Kasumi-1 (cell line): ENCODE measurements at regions not wholly inside any gene's neighbourhood (a gene's known extent, or its start where the extent isn't known, plus 50 kb on each side); places are given as distances from the start of the nearest gene placed in this dataset.

Experiments
- DNase-seq, 2 experiments: peaks; one replicate each; lab custom pipeline; 2025; lab: John Stamatoyannopoulos, UW

DNA sequence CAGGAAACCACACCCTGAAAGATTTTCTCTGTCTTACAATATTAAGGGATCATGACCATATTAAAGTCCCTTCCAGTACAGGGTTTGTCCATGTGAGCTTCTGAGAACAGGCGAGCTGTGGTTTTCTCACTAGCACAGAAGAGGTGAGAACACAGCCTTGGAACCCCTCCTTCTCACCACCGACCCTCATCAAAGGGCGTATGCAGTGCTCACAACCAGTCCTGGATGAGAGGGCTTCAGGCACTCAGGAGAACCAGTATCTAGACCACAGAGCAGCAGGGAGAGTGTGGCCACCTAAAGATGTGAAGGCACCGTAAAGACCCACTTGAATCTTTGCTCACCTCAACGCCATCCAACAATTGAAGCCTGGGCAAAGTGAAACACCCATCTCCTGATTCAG, 397.0 kb downstream of the ETS1 start:
- DNase-seq: no peak

DNA sequence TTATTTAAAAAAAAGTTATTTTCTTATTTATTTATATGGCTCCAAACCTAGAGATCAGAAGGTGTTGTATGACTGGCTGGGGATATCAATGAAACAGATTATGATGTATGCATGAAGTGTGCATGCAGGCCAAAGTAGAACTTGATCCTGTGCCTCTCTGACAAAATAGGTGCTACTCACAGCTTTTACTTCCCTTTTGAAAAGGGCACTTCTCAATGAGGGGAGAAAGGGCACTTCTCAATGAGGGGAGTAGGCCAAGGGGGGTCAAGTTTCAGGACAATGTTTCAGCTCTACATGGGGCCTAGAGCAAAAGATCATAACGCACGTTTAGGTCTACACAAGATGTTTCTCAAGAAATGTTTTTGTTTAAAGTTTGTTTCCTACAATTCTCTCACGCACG, 397.5 kb downstream of the ETS1 start:
- no peak for DNase-seq

- DNase-seq: no peak
Observed at GRCh38 chr11:128188346-128189004, 398.9 kb downstream of the ETS1 start.

DNA sequence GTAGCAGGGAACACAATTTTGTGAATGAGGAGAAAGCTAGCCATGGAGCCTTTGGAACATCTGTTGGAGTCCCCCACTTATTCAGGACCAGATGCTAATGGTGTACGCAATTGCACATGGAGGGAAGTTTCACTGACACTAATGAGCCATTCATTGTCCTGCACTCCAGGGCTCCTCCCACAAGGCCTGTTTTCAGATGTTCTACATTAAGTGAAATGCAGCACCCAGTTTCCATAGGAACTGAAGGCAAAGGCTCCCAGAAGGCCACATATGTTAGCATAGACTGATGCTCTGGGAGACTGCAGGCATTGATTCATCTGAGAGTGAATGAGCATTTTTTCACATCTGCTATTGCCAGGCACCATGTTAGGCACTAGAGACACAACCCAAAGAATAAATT, 399.5 kb downstream of the ETS1 start:
- no peak for DNase-seq

GRCh38 chr11:128187377-128187776, 400.0 kb downstream of the ETS1 start:
- DNase-seq: no peak

DNA sequence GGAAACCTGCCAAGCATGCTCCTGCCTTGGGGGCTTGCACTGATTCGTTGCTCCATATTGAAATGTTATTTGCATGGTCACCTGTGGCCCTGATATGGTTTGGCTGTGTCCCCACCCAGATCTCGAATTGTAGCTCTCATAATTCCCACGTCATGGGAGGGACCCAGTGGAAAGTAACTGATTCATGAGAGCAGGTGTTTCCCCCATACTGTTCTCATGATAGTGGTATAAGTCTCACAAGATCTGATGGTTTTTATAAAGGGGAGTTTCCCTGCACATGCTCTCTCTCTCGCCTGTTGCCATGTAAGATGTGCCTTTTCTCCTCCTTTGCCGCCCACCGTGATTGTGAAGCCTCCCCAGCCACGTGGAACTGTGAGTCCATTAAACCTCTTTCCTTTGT, 402.4 kb downstream of the ETS1 start:
- no peak for DNase-seq

- no peak for DNase-seq
Observed at GRCh38 chr11:128182844-128183243, 404.5 kb downstream of the ETS1 start.

DNA sequence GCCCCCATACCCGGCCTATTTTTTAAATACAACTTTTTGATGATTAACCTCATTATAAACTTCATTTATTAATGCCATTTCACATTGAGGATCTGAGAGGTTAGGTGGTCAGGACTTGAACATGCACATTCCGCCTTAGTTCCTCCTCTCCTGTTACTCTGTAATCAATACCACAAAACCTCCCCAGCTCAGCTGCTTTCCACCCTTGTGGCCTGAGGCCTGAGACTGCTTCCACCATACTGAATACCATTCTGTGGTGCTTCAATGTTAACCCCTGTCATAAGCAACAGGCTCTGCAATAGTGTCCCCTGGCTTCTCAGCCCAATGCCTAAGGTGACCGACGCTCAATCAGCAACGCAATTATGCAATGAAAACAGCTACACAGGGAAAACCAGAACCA, 405.4 kb downstream of the ETS1 start:
- no peak for DNase-seq

GRCh38 chr11:128181088-128181480, 406.3 kb downstream of the ETS1 start:
- DNase-seq: no peak

DNA sequence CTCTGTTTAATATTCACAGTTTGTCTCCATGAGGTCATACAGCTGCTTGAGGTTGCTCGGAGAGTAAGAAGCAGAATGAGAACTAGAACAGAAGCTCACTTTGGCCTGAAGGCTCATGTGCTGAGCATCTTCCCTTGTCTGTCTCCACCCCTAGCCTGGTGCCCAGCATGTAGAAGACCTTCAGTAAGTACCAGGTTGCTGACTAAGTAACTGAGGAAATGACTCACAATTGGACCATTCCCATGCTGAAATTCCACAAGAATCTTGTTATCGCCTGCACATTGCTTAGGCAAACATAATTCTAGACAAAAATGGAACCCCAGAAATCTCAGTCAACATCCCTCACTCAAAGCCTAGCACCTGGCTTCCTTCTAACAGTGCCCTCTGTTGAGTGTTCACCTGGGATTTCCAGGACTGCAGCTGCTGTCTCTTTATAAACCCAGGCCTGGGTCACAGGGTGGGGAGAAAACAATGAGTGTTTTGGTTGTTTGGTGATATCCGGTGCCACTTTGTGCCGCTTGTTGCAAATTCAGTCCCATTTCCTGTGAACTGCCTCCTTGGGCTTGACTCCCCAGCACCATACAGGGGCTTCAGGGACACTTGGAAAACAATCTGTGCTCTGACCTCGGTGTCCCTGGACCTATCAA, 406.8 kb downstream of the ETS1 start:
- no peak for DNase-seq

- DNase-seq: no peak
Observed at GRCh38 chr11:128179512-128179911, 407.8 kb downstream of the ETS1 start.

DNA sequence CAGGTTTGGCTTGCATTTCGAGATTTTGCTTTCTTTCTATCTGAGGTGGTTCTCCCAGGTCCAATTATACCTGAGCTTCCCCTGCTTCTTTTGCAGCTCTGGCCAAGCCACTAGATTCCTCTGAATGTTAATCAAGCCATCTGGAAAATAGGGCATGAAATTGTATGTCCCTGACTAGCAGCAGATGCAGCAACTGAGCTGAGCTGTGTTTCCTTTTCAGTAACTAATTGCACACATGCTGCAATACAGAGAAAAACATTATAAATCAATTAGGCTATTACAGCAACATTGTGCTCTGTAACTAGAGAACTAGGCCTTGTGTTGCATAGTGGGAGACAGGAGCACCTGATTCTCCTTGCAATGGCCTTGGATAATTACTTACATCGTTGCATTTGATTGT, 408.3 kb downstream of the ETS1 start:
- no peak for DNase-seq

DNA sequence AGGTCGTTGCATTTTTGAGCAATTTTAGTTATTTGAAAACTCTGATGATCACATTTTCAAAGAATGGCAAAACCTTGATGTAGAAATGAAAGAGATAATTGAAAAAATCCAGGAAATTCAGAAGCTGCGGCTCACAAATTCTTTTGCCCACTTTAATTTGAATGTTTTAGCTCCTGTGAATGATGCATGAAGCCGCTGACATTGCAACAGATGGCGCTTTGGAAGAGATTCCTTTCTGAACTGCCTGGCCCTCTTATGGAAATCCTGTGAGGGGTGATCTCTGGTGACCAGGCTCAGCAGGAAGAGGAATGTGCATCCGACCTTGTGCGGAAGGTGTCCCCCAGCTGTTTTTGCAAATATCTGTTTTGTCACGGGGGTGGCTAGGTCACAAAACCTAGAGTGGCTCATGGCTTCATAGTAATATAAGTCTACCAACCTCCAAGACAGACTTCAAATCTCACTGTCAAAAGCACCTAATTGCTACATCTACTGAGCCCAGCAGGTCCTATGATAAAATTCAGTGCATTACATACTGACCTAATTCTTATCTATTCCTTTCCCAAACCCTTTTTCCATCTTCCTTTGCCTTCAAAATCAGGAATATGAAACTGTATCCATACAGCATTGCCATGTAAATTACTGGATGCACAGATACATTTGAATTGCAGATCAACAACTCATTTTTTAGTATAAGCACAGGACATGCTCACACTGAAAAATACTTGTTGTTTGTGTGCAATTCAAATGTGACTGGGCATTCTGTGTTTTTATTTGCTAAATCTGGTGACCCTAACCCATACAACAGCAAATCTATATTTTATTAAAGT, 412.7 kb downstream of the ETS1 start:
- no peak for DNase-seq

GRCh38 chr11:128172046-128172878, 415.1 kb downstream of the ETS1 start:
- peak; percentile 81 to 88 for DNase-seq

DNA sequence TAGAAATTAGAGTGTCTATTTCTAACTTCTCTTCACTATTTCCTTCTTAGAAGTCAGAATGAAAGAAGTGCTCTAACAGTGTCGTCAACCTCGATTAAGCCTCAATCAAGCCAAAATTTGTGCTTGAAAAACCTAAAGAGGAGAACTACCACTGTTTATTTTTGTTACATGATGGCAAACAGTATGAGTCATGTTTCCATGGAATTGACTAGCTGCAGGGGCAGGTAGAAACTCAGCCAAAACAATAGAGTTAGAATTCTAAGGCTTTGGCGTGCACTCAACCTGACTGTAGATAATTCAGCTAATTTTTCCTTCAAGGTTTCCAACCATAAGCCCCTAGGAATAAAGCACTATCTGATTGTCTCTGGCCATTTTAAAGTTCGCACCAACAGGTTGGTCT, 415.9 kb downstream of the ETS1 start:
- no peak for DNase-seq

GRCh38 chr11:128165572-128165971, 421.8 kb downstream of the ETS1 start:
- DNase-seq: peak in 1 of 2 experiments; percentile 13

DNA sequence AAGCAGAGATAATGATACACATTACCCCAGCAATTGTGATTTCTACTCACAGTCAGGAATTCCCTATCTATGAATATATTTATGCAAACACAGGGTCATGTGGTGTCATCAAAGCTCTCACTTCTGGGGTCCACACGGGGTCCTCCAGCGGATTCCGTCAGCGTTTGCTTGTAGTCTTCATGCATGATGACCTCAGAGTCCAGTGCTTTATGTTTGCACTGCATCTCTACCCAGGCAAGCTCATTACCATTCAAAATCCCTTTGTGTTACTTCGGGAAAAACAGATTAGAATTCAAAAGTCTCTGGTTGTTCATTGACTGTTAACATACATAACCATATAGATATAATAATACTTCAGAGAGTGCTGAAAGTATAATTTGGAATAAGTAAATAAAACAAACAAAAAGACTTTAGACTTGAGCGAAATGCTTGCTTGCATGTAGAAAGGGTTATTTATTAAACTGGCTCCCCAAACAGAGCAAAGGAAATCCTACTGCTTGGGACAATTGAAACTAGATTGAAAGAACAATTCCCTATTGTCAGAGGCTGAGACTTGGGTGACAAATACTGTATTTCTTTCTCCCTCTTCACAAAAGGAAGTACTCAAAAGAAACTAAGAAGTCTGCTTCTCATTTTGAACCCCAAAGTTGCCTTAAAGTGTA, 423.1 kb downstream of the ETS1 start:
- no peak for DNase-seq

- no peak for DNase-seq
Observed at GRCh38 chr11:128161994-128162393, 425.4 kb downstream of the ETS1 start.

GRCh38 chr11:128161436-128161835, 425.9 kb downstream of the ETS1 start:
- DNase-seq: no peak

- DNase-seq: no peak
Observed at GRCh38 chr11:128158860-128159259, 428.5 kb downstream of the ETS1 start.

DNA sequence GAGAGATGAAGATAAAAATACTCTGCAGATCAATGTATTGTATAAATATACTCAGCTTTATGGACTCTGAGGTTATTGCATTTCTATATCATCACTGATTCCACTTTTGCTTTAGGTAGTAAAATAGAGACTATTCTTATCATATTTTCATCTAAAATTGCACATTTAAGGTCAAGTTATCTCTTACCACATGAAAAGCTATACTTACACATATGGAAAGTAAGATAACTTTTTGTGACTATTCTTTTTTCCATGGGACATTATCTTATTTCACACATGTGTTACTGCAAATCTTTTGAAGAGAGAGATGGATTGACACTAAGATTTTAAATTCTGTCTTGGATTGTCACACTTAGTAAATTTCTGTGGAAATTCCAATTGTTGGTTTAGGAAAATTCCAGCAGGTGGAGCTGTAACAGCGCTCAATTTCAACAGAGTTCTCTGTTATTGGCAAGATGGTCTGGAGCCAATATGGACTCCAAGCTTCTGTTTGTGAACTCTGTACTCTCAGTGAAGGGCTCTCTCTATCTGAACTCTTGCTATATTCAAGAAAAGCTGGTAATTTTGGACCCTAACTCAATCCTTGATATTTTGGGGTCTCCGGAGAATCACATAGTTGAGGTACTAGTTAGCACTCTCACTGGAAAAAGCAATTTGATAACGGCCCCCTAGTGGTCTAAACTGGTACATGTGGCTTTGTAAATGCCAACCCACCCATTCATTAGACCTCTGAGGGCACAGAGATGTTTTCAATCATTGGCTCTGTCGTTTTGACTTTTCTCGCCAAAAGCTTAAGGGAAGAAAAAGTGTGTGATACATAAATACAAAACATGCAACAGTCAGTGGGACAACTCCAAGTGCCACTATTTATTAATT, 429.7 kb downstream of the ETS1 start:
- DNase-seq: peak; percentile 87 to 92
